ENCODE measurements at regions not wholly inside any gene's neighbourhood (a gene's known extent, or its start where the extent isn't known, plus 50 kb on each side); places are given as distances from the start of the nearest gene placed in this dataset.
"Not testable (repeated sequence)": the region's sequence is repeated elsewhere in the genome, so short reads cannot be mapped to it uniquely, and the experiment has no call there.

GRCh38 chr1:157249739-157250138, 111.5 kb upstream of the ETV3 start:
- Histone ChIP-seq H3K4me2 (ENCODE audit: low read length) (no peak overlapping the region), H2AK5ac (ENCODE audit: low read length) (no peak overlapping the region), H3K14ac (ENCODE audit: low read length) (no peak overlapping the region), H3K79me1 (ENCODE audit: low read length) (peaks cover 3% of the 10 kb centered on the region), H3K23ac (ENCODE audit: low read length) (no peak overlapping the region), H3K27me3 (ENCODE audit: insufficient read depth, low read length) (no peaks in the 10 kb centered on the region), H2BK12ac (ENCODE audit: low read length) (no peak overlapping the region), H3K18ac (ENCODE audit: low read length) (no peak overlapping the region), H3K4me3 (ENCODE audit: low read depth, low read length) (no peak overlapping the region), H2BK5ac (ENCODE audit: low read depth, low read length, poor library complexity) (no peak overlapping the region), H3K4ac (ENCODE audit: low read depth, low read length) (no peak overlapping the region), H3K27ac (ENCODE audit: low read depth, low read length) (no peak overlapping the region), H4K91ac (ENCODE audit: low read depth, low read length) (no peak overlapping the region), H3K79me2 (ENCODE audit: control insufficient read depth, insufficient read depth, low read length, poor library complexity) (no peaks in the 10 kb centered on the region), H2BK120ac (ENCODE audit: insufficient read depth, low read length, poor library complexity) (no peak overlapping the region), H4K8ac (ENCODE audit: low read depth, low read length) (no peak overlapping the region), H3K36me3 (ENCODE audit: control insufficient read depth in 1 of 2, insufficient read depth in 2 of 2, low read length in 2 of 2) (no peaks in the 10 kb centered on the region), H3K9me3 (ENCODE audit: insufficient read depth, low read depth, low read length) (peaks cover 9% of the 10 kb centered on the region), H2AFZ (ENCODE audit: insufficient read depth, low read length, poor library complexity) (no peak overlapping the region), H3K9ac (ENCODE audit: low read length) (no peak overlapping the region), H4K12ac (ENCODE audit: low read depth, low read length) (no peak overlapping the region), H3K4me1 (ENCODE audit: control insufficient read depth in 1 of 2, insufficient read depth in 2 of 2, low read length in 2 of 2) (peaks cover 6 to 11% of the 10 kb centered on the region in 2 experiments)
- no peak for DNase-seq
- no CpG with 5 or more reads among the region's 1 CpG for WGBS (ENCODE audit: extremely low coverage, insufficient coverage, insufficient read length)

GRCh38 chr1:157249326-157249725, 111.1 kb upstream of the ETV3 start:
- peaks cover 6 to 11% of the 10 kb centered on the region in 2 experiments for H3K4me1 ChIP-seq (ENCODE audit: control insufficient read depth in 1 of 2, insufficient read depth in 2 of 2, low read length in 2 of 2)
- H3K79me1 ChIP-seq (ENCODE audit: low read length): peaks cover 3% of the 10 kb centered on the region
- no peaks in the 10 kb centered on the region for H3K27me3 ChIP-seq (ENCODE audit: insufficient read depth, low read length)
- H3K18ac ChIP-seq (ENCODE audit: low read length): no peak overlapping the region
- H2BK5ac ChIP-seq (ENCODE audit: low read depth, low read length, poor library complexity): no peak overlapping the region
- WGBS (ENCODE audit: extremely low coverage, insufficient coverage, insufficient read length): no CpG with 5 or more reads among the region's 2 CpGs
- DNase-seq: no peak
- H3K4me2 ChIP-seq (ENCODE audit: low read length): no peak overlapping the region
- H3K14ac ChIP-seq (ENCODE audit: low read length): no peak overlapping the region
- no peak overlapping the region for H3K9ac ChIP-seq (ENCODE audit: low read length)
- no peak overlapping the region for H3K4me3 ChIP-seq (ENCODE audit: low read depth, low read length)
- H4K8ac ChIP-seq (ENCODE audit: low read depth, low read length): no peak overlapping the region
- no peak overlapping the region for H3K23ac ChIP-seq (ENCODE audit: low read length)
- H2AK5ac ChIP-seq (ENCODE audit: low read length): no peak overlapping the region
- no peaks in the 10 kb centered on the region for H3K79me2 ChIP-seq (ENCODE audit: control insufficient read depth, insufficient read depth, low read length, poor library complexity)
- no peak overlapping the region for H4K12ac ChIP-seq (ENCODE audit: low read depth, low read length)
- no peak overlapping the region for H4K91ac ChIP-seq (ENCODE audit: low read depth, low read length)
- H2AFZ ChIP-seq (ENCODE audit: insufficient read depth, low read length, poor library complexity): no peak overlapping the region
- no peak overlapping the region for H3K27ac ChIP-seq (ENCODE audit: low read depth, low read length)
- no peak overlapping the region for H3K4ac ChIP-seq (ENCODE audit: low read depth, low read length)
- no peaks in the 10 kb centered on the region for H3K36me3 ChIP-seq (ENCODE audit: control insufficient read depth in 1 of 2, insufficient read depth in 2 of 2, low read length in 2 of 2)
- peaks cover 9% of the 10 kb centered on the region for H3K9me3 ChIP-seq (ENCODE audit: insufficient read depth, low read depth, low read length)
- H2BK12ac ChIP-seq (ENCODE audit: low read length): no peak overlapping the region
- no peak overlapping the region for H2BK120ac ChIP-seq (ENCODE audit: insufficient read depth, low read length, poor library complexity)

- H4K91ac ChIP-seq (ENCODE audit: low read depth, low read length); H2AFZ ChIP-seq (ENCODE audit: insufficient read depth, low read length, poor library complexity); H3K4me3 ChIP-seq (ENCODE audit: low read depth, low read length); H3K9ac ChIP-seq (ENCODE audit: low read length); H3K14ac ChIP-seq (ENCODE audit: low read length); H3K9me3 ChIP-seq (ENCODE audit: insufficient read depth, low read depth, low read length); H3K27ac ChIP-seq (ENCODE audit: low read depth, low read length); H3K36me3 ChIP-seq (ENCODE audit: control insufficient read depth in 1 of 2, insufficient read depth in 2 of 2, low read length in 2 of 2); H4K8ac ChIP-seq (ENCODE audit: low read depth, low read length); H3K4me2 ChIP-seq (ENCODE audit: low read length); H2BK120ac ChIP-seq (ENCODE audit: insufficient read depth, low read length, poor library complexity); H3K4ac ChIP-seq (ENCODE audit: low read depth, low read length); H4K12ac ChIP-seq (ENCODE audit: low read depth, low read length); H3K79me2 ChIP-seq (ENCODE audit: control insufficient read depth, insufficient read depth, low read length, poor library complexity); H2AK5ac ChIP-seq (ENCODE audit: low read length); H3K79me1 ChIP-seq (ENCODE audit: low read length); H3K23ac ChIP-seq (ENCODE audit: low read length); H3K18ac ChIP-seq (ENCODE audit: low read length); DNase-seq; H3K27me3 ChIP-seq (ENCODE audit: insufficient read depth, low read length); H2BK12ac ChIP-seq (ENCODE audit: low read length); H2BK5ac ChIP-seq (ENCODE audit: low read depth, low read length, poor library complexity): not testable (repeated sequence)
- WGBS (ENCODE audit: extremely low coverage, insufficient coverage, insufficient read length): no CpG with 5 or more reads among the region's 2 CpGs
- peaks cover 6 to 11% of the 10 kb centered on the region in 2 experiments for H3K4me1 ChIP-seq (ENCODE audit: control insufficient read depth in 1 of 2, insufficient read depth in 2 of 2, low read length in 2 of 2)
These were observed 109.5 kb upstream of the ETV3 start for GRCh38 chr1:157247764-157248049.

GRCh38 chr1:157247005-157247763, 109.0 kb upstream of the ETV3 start:
- peak; percentile 85 to 95 for DNase-seq
- Histone ChIP-seq H3K23ac (ENCODE audit: low read length) (no peak overlapping the region), H3K14ac (ENCODE audit: low read length) (no peak overlapping the region), H3K4me2 (ENCODE audit: low read length) (no peak overlapping the region), H3K27me3 (ENCODE audit: insufficient read depth, low read length) (no peaks in the 10 kb centered on the region), H4K12ac (ENCODE audit: low read depth, low read length) (no peak overlapping the region), H3K4me3 (ENCODE audit: low read depth, low read length) (no peak overlapping the region), H3K79me1 (ENCODE audit: low read length) (peaks cover 3% of the 10 kb centered on the region), H3K4ac (ENCODE audit: low read depth, low read length) (no peak overlapping the region), H2BK12ac (ENCODE audit: low read length) (no peak overlapping the region), H2BK120ac (ENCODE audit: insufficient read depth, low read length, poor library complexity) (no peak overlapping the region), H2AK5ac (ENCODE audit: low read length) (no peak overlapping the region), H3K27ac (ENCODE audit: low read depth, low read length) (no peak overlapping the region), H3K36me3 (ENCODE audit: control insufficient read depth in 1 of 2, insufficient read depth in 2 of 2, low read length in 2 of 2) (no peaks in the 10 kb centered on the region), H3K9ac (ENCODE audit: low read length) (no peak overlapping the region), H2AFZ (ENCODE audit: insufficient read depth, low read length, poor library complexity) (no peak overlapping the region), H4K8ac (ENCODE audit: low read depth, low read length) (no peak overlapping the region), H4K91ac (ENCODE audit: low read depth, low read length) (peak overlapping the region; percentile 55), H3K9me3 (ENCODE audit: insufficient read depth, low read depth, low read length) (no peaks in the 10 kb centered on the region), H3K18ac (ENCODE audit: low read length) (no peak overlapping the region), H3K79me2 (ENCODE audit: control insufficient read depth, insufficient read depth, low read length, poor library complexity) (no peaks in the 10 kb centered on the region), H3K4me1 (ENCODE audit: control insufficient read depth in 1 of 2, insufficient read depth in 2 of 2, low read length in 2 of 2) (peaks cover 4 to 10% of the 10 kb centered on the region in 2 experiments), H2BK5ac (ENCODE audit: low read depth, low read length, poor library complexity) (no peak overlapping the region)
- WGBS (ENCODE audit: extremely low coverage, insufficient coverage, insufficient read length): no CpG with 5 or more reads among the region's 2 CpGs
